ENCODE measurements at regions not wholly inside any gene's neighbourhood (a gene's known extent, or its start where the extent isn't known, plus 50 kb on each side); places are given as distances from the start of the nearest gene placed in this dataset.

- no peak for DNase-seq (ENCODE audit: low read depth in 2 of 2)
Observed at GRCh38 chr10:128848810-128849209, 618.2 kb upstream of the MGMT start.

- no peak for DNase-seq (ENCODE audit: low read depth in 2 of 2)
Observed at GRCh38 chr10:128850647-128851046, 616.4 kb upstream of the MGMT start.

GRCh38 chr10:128851281-128851680 lies 615.8 kb upstream of the MGMT start:
- DNase-seq (ENCODE audit: low read depth in 2 of 2), result no peak

- no peak for DNase-seq (ENCODE audit: low read depth in 2 of 2)
Observed at GRCh38 chr10:128851726-128852125, 615.3 kb upstream of the MGMT start.

GRCh38 chr10:128852449-128852848 lies 614.6 kb upstream of the MGMT start:
- DNase-seq (ENCODE audit: low read depth in 2 of 2), result no peak

GRCh38 chr10:128852902-128853301 lies 614.1 kb upstream of the MGMT start:
- no peak for DNase-seq (ENCODE audit: low read depth in 2 of 2)

GRCh38 chr10:128853537-128853936 lies 613.5 kb upstream of the MGMT start:
- no peak for DNase-seq (ENCODE audit: low read depth in 2 of 2)

- no peak for DNase-seq (ENCODE audit: low read depth in 2 of 2)
Observed at GRCh38 chr10:128854204-128854603, 612.8 kb upstream of the MGMT start.

- DNase-seq (ENCODE audit: low read depth in 2 of 2), result peak; percentile 72 to 79
Observed at GRCh38 chr10:128854963-128855362, 612.1 kb upstream of the MGMT start.

- DNase-seq (ENCODE audit: low read depth in 2 of 2), result no peak
Observed at GRCh38 chr10:128855618-128856428, 611.2 kb upstream of the MGMT start.

- DNase-seq (ENCODE audit: low read depth in 2 of 2), result peak; percentile 45 to 46
Observed at GRCh38 chr10:128859738-128860386, 607.2 kb upstream of the MGMT start.

GRCh38 chr10:128860574-128860973 lies 606.5 kb upstream of the MGMT start:
- no peak for DNase-seq (ENCODE audit: low read depth in 2 of 2)

- DNase-seq (ENCODE audit: low read depth in 2 of 2), result no peak
Observed at GRCh38 chr10:128861018-128861901, 605.8 kb upstream of the MGMT start.

- peak in 1 of 2 donors; percentile 9 for DNase-seq (ENCODE audit: low read depth in 2 of 2)
Observed at GRCh38 chr10:128863411-128863810, 603.6 kb upstream of the MGMT start.

- DNase-seq (ENCODE audit: low read depth in 2 of 2), result no peak
Observed at GRCh38 chr10:128863823-128864405, 603.1 kb upstream of the MGMT start.

GRCh38 chr10:128864554-128865295 lies 602.3 kb upstream of the MGMT start:
- no peak for DNase-seq (ENCODE audit: low read depth in 2 of 2)

- no peak for DNase-seq (ENCODE audit: low read depth in 2 of 2)
Observed at GRCh38 chr10:128865436-128866195, 601.4 kb upstream of the MGMT start.

- no peak for DNase-seq (ENCODE audit: low read depth in 2 of 2)
Observed at GRCh38 chr10:128866551-128866950, 600.5 kb upstream of the MGMT start.

GRCh38 chr10:128867210-128867609 lies 599.8 kb upstream of the MGMT start:
- DNase-seq (ENCODE audit: low read depth in 2 of 2), result no peak

GRCh38 chr10:128867819-128868218 lies 599.2 kb upstream of the MGMT start:
- DNase-seq (ENCODE audit: low read depth in 2 of 2), result no peak

All from dermis microvascular lymphatic vessel endothelial cell (primary cell).